ENCODE measurements at regions not wholly inside any gene's neighbourhood (a gene's known extent, or its start where the extent isn't known, plus 50 kb on each side); places are given as distances from the start of the nearest gene placed in this dataset.
A peak's percentile ranks its signal among the peaks of the same experiment; 100 is the strongest.
"Not testable (repeated sequence)": the region's sequence is repeated elsewhere in the genome, so short reads cannot be mapped to it uniquely, and the experiment has no call there.

- DNase-seq (ENCODE audit: low spot score, unreplicated experiment), result no peak
- Mint-ChIP-seq H3K36me3 (ENCODE audit: insufficient read depth) (peaks cover 1% of the 10 kb centered on the region), H3K9me3 (ENCODE audit: low read depth) (peaks cover 23% of the 10 kb centered on the region), H3K27me3 (no peaks in the 10 kb centered on the region), H3K4me1 (ENCODE audit: low read depth) (no peaks in the 10 kb centered on the region), H3K4me3 (ENCODE audit: low read depth) (no peak overlapping the region), H3K27ac (no peak overlapping the region)
- no peak for TF ChIP-seq CTCF (IDR thresholded peaks at IDR 0.05; ENCODE audit: unreplicated experiment)
Measured at GRCh38 chrX:76550016-76550415, 122.5 kb downstream of the MAGEE1 start.

- no peaks in the 10 kb centered on the region for H3K4me1 Mint-ChIP-seq (ENCODE audit: low read depth)
- peaks cover 37% of the 10 kb centered on the region for H3K9me3 Mint-ChIP-seq (ENCODE audit: low read depth)
- no peak for DNase-seq (ENCODE audit: low spot score, unreplicated experiment)
Measured at GRCh38 chrX:76555269-76555668, 127.8 kb downstream of the MAGEE1 start.

GRCh38 chrX:76555816-76556215, 128.3 kb downstream of the MAGEE1 start:
- no peaks in the 10 kb centered on the region for H3K4me1 Mint-ChIP-seq (ENCODE audit: low read depth)
- peaks cover 1% of the 10 kb centered on the region for H3K36me3 Mint-ChIP-seq (ENCODE audit: insufficient read depth)
- H3K27me3 Mint-ChIP-seq, result no peaks in the 10 kb centered on the region
- DNase-seq (ENCODE audit: low spot score, unreplicated experiment), result no peak
- no peak overlapping the region for H3K27ac Mint-ChIP-seq
- no peak overlapping the region for H3K4me3 Mint-ChIP-seq (ENCODE audit: low read depth)
- peaks cover 42% of the 10 kb centered on the region for H3K9me3 Mint-ChIP-seq (ENCODE audit: low read depth)
- peak; percentile 39 for TF ChIP-seq CTCF (IDR thresholded peaks at IDR 0.05; ENCODE audit: unreplicated experiment)

More at GRCh38 chrX:76555269-76555668, 127.8 kb downstream of the MAGEE1 start:
- Mint-ChIP-seq H3K27ac (no peak overlapping the region), H3K36me3 (ENCODE audit: insufficient read depth) (peaks cover 1% of the 10 kb centered on the region), H3K4me3 (ENCODE audit: low read depth) (no peak overlapping the region), H3K27me3 (no peaks in the 10 kb centered on the region)
- no peak for TF ChIP-seq CTCF (IDR thresholded peaks at IDR 0.05; ENCODE audit: unreplicated experiment)

GRCh38 chrX:76564842-76565241, 137.3 kb downstream of the MAGEE1 start:
- H3K4me1 Mint-ChIP-seq (ENCODE audit: low read depth); H3K27me3 Mint-ChIP-seq; H3K27ac Mint-ChIP-seq; H3K4me3 Mint-ChIP-seq (ENCODE audit: low read depth); DNase-seq (ENCODE audit: low spot score, unreplicated experiment); H3K36me3 Mint-ChIP-seq (ENCODE audit: insufficient read depth): not testable (repeated sequence)
- H3K9me3 Mint-ChIP-seq (ENCODE audit: low read depth), result peaks cover 51% of the 10 kb centered on the region

- no peak for DNase-seq (ENCODE audit: low spot score, unreplicated experiment)
- H3K4me1 Mint-ChIP-seq (ENCODE audit: low read depth), result no peaks in the 10 kb centered on the region
- H3K4me3 Mint-ChIP-seq (ENCODE audit: low read depth), result no peak overlapping the region
- H3K36me3 Mint-ChIP-seq (ENCODE audit: insufficient read depth), result no peaks in the 10 kb centered on the region
- TF ChIP-seq CTCF (IDR thresholded peaks at IDR 0.05; ENCODE audit: unreplicated experiment), result no peak
- peaks cover 68% of the 10 kb centered on the region for H3K9me3 Mint-ChIP-seq (ENCODE audit: low read depth)
- H3K27me3 Mint-ChIP-seq, result no peaks in the 10 kb centered on the region
- H3K27ac Mint-ChIP-seq, result no peak overlapping the region
Measured at GRCh38 chrX:76605390-76605789, 177.9 kb downstream of the MAGEE1 start.

GRCh38 chrX:76617020-76617419, 189.5 kb downstream of the MAGEE1 start:
- H3K27ac Mint-ChIP-seq, result no peak overlapping the region
- H3K27me3 Mint-ChIP-seq, result no peaks in the 10 kb centered on the region
- no peak for DNase-seq (ENCODE audit: low spot score, unreplicated experiment)
- H3K36me3 Mint-ChIP-seq (ENCODE audit: insufficient read depth), result no peaks in the 10 kb centered on the region
- no peak overlapping the region for H3K4me3 Mint-ChIP-seq (ENCODE audit: low read depth)
- no peaks in the 10 kb centered on the region for H3K4me1 Mint-ChIP-seq (ENCODE audit: low read depth)
- TF ChIP-seq CTCF (IDR thresholded peaks at IDR 0.05; ENCODE audit: unreplicated experiment), result no peak
- H3K9me3 Mint-ChIP-seq (ENCODE audit: low read depth), result peaks cover 67% of the 10 kb centered on the region
